ENCODE measurements at regions not wholly inside any gene's neighbourhood (a gene's known extent, or its start where the extent isn't known, plus 50 kb on each side); places are given as distances from the start of the nearest gene placed in this dataset.
"Not testable (repeated sequence)": the region's sequence is repeated elsewhere in the genome, so short reads cannot be mapped to it uniquely, and the experiment has no call there.

DNA sequence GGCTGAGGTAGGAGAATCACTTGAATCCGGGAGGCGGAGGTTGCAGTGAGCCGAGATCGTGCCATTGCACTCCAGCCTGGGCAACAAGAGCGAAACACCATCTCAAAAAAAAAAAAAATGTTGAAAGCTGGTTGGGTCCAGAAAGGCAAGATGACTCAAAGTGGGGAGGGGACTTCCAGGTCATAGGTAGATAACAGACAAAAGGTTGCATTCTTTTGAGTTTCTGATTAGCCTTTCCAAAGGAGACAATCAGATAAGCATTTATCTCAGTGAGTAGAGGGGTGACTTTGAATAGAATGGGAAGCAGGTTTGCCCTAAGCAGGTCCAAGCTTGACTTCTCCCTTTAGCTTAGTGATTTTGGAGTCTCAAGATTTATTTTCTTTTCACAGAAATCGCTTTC, 527.9 kb downstream of the XYLT1 start:
- H3K9me3 ChIP-seq (ENCODE audit: control insufficient read depth, insufficient read depth, low read length); CTCF ChIA-PET; H3K4ac ChIP-seq (ENCODE audit: low read depth, low read length); BruUV-seq (replicated peaks); H3K9me1 ChIP-seq (ENCODE audit: insufficient read depth, low read length); H2AK9ac ChIP-seq (replicated peaks; ENCODE audit: low read depth, low read length, poor library complexity); H3K36me3 ChIP-seq (ENCODE audit: control insufficient read depth, insufficient read depth, low read length); H2BK20ac ChIP-seq (ENCODE audit: low read depth, low read length); H4K5ac ChIP-seq (ENCODE audit: low read depth, low read length); H3K23ac ChIP-seq (ENCODE audit: low read depth, low read length); H2BK120ac ChIP-seq (ENCODE audit: low read depth, low read length); H3K4me3 ChIP-seq (ENCODE audit: insufficient read depth, low read depth, low read length); H4K8ac ChIP-seq (ENCODE audit: low read depth in 2 of 2, low read length in 2 of 2); H3K4me1 ChIP-seq (ENCODE audit: control insufficient read depth, insufficient read depth, low read length); DNase-seq; ATAC-seq (ENCODE audit: low read depth); H2AFZ ChIP-seq (replicated peaks; ENCODE audit: low read length, poor library complexity); POLR2A ChIA-PET (ENCODE audit: unreplicated experiment); H2BK15ac ChIP-seq (ENCODE audit: low read depth, low read length); dilution Hi-C loops (cut with HindIII; ENCODE audit: low sequenced_read_pairs, unreplicated experiment); H3K18ac ChIP-seq (ENCODE audit: low read depth, low read length); H3K27me3 ChIP-seq (ENCODE audit: control insufficient read depth, insufficient read depth, low read length); H2AK5ac ChIP-seq (ENCODE audit: low read depth, low read length); H3K14ac ChIP-seq (replicated peaks; ENCODE audit: low read depth, low read length); H3K4me2 ChIP-seq (ENCODE audit: low read depth, low read length); H3K79me1 ChIP-seq (ENCODE audit: low read depth in 1 of 2, low read length in 2 of 2); H3K56ac ChIP-seq (ENCODE audit: extremely low read depth, insufficient read depth, low read length); H3K27ac ChIP-seq (ENCODE audit: insufficient read depth, low read length); H4K20me1 ChIP-seq (ENCODE audit: insufficient read depth, low read length); H3K9ac ChIP-seq (ENCODE audit: low read depth, low read length); intact Hi-C loops (cut with micrococcal nuclease); H4K91ac ChIP-seq (ENCODE audit: insufficient read depth, low read depth, low read length); H2BK5ac ChIP-seq (ENCODE audit: low read depth, low read length, poor library complexity, severe bottlenecking); in situ Hi-C loops (cut with MboI; ENCODE audit: low sequenced_read_pairs): not testable (repeated sequence)
- WGBS, 2 experiments (ENCODE audit: extremely low coverage in 2 of 2, insufficient read length in 1 of 2): no CpG with 5 or more reads among the region's 6 CpGs
